ENCODE measurements at regions not wholly inside any gene's neighbourhood (a gene's known extent, or its start where the extent isn't known, plus 50 kb on each side); places are given as distances from the start of the nearest gene placed in this dataset.

- H3K4me3 ChIP-seq (ENCODE audit: low read depth, low read length), result no peak overlapping the region
- TF ChIP-seq CTCF (IDR thresholded peaks at IDR 0.05; ENCODE audit: insufficient read depth, low read length, severe bottlenecking), result no peak
- H3K27me3 ChIP-seq (ENCODE audit: control insufficient read depth, insufficient read depth, low read length), result no peaks in the 10 kb centered on the region
- FAIRE-seq, result no peak
- no peaks in the 10 kb centered on the region for H3K36me3 ChIP-seq (ENCODE audit: control insufficient read depth, insufficient read depth, low read length)
- DNase-seq (ENCODE audit: low read depth), result no peak
These were observed 467.6 kb downstream of the CDH2 start for GRCh38 chr18:27709344-27709743.

DNA sequence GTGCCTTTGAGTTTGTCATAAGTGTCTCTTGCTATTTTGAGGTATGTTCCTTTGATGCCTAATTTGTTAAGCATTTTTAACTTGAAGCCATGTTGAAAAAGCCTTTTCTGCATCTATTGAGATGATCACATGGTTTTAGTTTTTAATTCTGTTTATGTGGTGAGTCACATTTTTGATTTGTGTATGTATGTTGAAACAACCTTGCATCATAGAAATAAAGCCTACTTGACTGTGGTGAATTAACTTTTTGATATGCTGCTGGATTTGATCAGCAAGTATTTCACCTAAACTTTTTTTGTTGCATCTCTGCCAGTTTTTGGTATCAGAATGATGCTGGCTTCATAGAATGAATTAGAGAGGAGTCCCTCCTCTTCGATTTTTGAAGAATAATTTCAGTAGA is 469.7 kb downstream of the CDH2 start:
- no peak for TF ChIP-seq CTCF (IDR thresholded peaks at IDR 0.05; ENCODE audit: insufficient read depth, low read length, severe bottlenecking)
- no peaks in the 10 kb centered on the region for H3K27me3 ChIP-seq (ENCODE audit: control insufficient read depth, insufficient read depth, low read length)
- no peaks in the 10 kb centered on the region for H3K36me3 ChIP-seq (ENCODE audit: control insufficient read depth, insufficient read depth, low read length)
- FAIRE-seq, result no peak
- no peak overlapping the region for H3K4me3 ChIP-seq (ENCODE audit: low read depth, low read length)
- peak; percentile 39 for DNase-seq (ENCODE audit: low read depth)

- DNase-seq (ENCODE audit: low read depth), result no peak
- H3K36me3 ChIP-seq (ENCODE audit: control insufficient read depth, insufficient read depth, low read length), result no peaks in the 10 kb centered on the region
- FAIRE-seq, result no peak
- no peak for TF ChIP-seq CTCF (IDR thresholded peaks at IDR 0.05; ENCODE audit: insufficient read depth, low read length, severe bottlenecking)
- no peak overlapping the region for H3K4me3 ChIP-seq (ENCODE audit: low read depth, low read length)
- no peaks in the 10 kb centered on the region for H3K27me3 ChIP-seq (ENCODE audit: control insufficient read depth, insufficient read depth, low read length)
These were observed 472.1 kb downstream of the CDH2 start for GRCh38 chr18:27704736-27705361.

- H3K27me3 ChIP-seq (ENCODE audit: control insufficient read depth, insufficient read depth, low read length), result no peaks in the 10 kb centered on the region
- H3K36me3 ChIP-seq (ENCODE audit: control insufficient read depth, insufficient read depth, low read length), result no peaks in the 10 kb centered on the region
- H3K4me3 ChIP-seq (ENCODE audit: low read depth, low read length), result no peak overlapping the region
- no peak for TF ChIP-seq CTCF (IDR thresholded peaks at IDR 0.05; ENCODE audit: insufficient read depth, low read length, severe bottlenecking)
- FAIRE-seq (no peak), DNase-seq (ENCODE audit: low read depth) (no peak)
These were observed 477.8 kb downstream of the CDH2 start for GRCh38 chr18:27699137-27699536.

- no peak for FAIRE-seq
- H3K36me3 ChIP-seq (ENCODE audit: control insufficient read depth, insufficient read depth, low read length), result no peaks in the 10 kb centered on the region
These were observed 480.8 kb downstream of the CDH2 start for GRCh38 chr18:27696148-27696547.

More at GRCh38 chr18:27696148-27696547, 480.8 kb downstream of the CDH2 start:
- H3K4me3 ChIP-seq (ENCODE audit: low read depth, low read length), result no peak overlapping the region
- no peak for DNase-seq (ENCODE audit: low read depth)
- no peak for TF ChIP-seq CTCF (IDR thresholded peaks at IDR 0.05; ENCODE audit: insufficient read depth, low read length, severe bottlenecking)
- no peaks in the 10 kb centered on the region for H3K27me3 ChIP-seq (ENCODE audit: control insufficient read depth, insufficient read depth, low read length)

Measured in bronchial epithelial cell (primary cell).